HG03139 (cell line): ENCODE measurements at regions not wholly inside any gene's neighbourhood (a gene's known extent, or its start where the extent isn't known, plus 50 kb on each side); places are given as distances from the start of the nearest gene placed in this dataset.
A peak's percentile ranks its signal among the peaks of the same experiment; 100 is the strongest.

Experiments
- ATAC-seq: cut with Tn5 transposase; IDR thresholded peaks from one replicate; pipeline ENCODE4 v1.9.1; 2021; ENCODE audit not compliant: unreplicated experiment

DNA sequence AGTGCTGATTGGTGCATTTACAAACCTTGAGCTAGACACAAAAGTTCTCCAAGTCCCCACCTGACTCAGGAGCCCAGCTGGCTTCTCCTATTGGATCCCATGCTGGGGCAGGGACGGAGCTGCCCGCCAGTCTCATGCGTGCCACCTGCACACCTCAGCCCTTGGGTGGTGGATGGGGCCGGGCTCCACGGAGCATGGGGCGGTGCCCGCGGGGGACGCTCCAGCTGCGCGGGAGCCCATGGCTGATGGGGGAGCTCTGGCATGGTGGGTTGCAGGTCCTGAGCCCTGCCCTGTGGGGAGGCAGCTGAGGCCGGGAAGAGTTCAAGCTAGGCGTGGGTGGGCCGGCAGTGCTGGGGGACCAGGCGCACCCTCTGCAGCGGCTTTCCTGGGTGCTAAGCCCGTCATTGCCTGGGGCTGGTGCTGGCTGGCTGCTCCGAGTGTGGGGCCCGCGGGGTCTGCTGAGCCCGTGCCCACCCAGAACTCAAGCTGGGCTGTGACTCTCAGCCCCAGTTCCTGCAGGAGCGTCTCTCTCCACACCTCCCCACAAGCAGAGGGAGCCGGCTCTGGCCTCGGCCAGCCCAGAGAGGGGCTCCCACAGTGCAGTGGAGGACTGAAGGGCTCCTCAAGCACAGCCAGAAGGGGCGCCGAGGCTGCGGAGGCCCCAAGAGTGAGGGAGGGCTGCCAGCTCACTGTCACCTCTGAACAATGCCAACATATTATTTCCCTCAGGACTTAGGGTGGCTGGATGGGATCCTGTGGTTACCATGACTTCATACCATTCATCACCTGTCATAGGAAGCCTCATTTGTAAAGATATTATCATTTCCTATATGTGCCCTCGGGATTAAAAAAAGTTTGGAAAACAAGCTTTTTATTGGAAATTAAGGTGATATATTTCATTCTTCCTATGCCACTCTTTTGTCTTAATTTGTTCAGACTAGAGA, 688.7 kb downstream of the ETS1 start:
- no peak for ATAC-seq

DNA sequence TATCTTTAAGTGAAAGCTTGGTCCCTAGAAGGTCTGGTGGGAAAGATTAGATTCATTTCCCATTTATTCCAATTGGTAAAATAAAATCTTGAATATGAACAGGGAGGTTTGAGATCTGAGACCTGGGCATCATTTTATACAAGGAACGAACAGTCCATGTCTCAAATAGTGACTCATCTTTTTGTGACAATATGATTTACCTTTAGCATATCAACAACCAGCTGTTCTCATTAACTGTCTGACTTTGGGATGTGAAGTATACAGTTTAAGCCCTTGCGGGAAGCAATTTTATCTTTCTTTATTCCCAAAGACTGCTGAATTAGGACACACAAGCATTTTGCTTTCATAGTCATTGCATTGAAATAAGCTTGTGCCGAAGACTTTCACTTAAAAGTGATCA, 691.6 kb downstream of the ETS1 start:
- ATAC-seq: no peak

DNA sequence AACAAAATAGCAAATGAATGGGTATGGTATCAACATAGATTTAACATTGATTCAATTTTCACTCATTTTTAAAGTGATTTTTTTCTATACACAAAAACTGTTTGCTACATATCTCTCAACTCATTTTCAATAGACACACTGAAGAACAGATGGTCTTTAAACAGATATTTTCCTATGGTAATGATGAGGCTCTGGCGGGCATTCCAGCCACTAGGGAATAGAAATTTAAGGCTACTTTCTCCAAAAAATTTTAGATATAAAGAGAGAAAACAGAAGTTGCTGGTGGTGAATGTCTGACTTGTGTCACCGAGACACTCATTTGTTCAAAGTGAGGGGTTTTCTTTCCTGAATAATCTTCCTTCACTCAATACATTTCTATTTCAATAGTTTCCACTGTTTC, 693.0 kb downstream of the ETS1 start:
- no peak for ATAC-seq

DNA sequence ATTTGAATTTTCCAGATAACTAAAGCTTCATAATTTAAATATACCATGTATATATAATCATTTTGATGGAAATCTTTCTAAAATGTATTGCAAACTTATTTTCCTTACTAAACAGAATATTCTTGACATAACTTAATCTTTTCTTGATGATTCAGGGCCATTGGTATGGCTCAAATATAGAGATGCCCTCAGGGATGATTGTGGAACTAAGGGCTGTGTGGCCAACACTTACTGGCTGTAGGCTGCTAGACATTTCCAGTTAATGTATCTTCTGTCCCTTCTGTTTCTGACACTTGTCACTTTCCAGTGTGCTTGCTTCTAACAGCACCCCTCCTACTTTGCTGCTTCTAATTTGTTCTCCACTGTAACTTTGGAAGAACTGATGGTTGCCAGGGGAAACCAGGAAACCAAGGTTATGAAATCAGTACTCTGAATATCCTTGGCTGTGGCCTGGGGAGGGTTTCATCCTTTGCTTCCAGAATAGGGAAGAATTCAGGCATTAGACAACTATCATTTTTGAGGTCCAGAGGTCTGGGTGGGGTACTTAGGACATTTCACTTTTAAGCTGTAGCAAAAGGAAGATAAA, 697.2 kb downstream of the ETS1 start:
- ATAC-seq: no peak

DNA sequence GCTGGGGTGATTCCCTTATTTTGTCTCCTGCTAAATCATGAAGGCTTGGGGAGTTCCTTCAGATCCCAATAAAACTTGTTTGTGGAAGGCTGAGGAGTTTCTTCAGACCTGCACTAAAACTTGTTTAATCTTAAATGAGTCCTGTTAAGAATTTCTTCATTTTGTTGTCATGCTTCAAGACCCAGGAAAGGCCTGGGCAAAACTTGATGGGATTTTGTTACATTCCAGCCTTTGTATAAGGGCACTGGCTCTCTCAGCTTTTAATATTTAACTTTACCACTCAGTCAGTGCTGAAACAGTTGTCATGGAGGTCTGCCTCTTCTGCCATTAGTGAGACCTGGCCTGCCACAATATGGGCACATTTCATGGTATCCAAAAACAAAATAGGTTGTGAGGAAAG, 699.0 kb downstream of the ETS1 start:
- ATAC-seq: no peak

DNA sequence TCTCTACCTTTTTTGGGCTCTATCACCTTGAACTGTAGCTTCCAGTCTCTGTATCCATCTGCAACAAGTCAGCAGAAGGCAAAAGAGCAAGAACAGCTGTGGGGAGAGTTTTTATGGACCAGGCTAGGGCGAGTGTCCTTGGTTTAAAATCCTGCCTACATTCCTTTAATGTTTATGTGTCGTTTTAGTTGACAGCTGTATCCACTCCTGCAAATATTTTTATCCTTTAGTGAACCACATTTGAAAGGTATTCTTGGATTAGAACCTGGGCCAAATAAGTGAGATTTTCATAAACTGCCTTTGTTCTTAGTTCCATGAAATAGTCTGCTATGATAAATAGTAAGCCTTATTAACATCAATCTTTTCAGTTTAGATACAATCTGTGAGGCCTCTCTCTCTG, 712.2 kb downstream of the ETS1 start:
- no peak for ATAC-seq

DNA sequence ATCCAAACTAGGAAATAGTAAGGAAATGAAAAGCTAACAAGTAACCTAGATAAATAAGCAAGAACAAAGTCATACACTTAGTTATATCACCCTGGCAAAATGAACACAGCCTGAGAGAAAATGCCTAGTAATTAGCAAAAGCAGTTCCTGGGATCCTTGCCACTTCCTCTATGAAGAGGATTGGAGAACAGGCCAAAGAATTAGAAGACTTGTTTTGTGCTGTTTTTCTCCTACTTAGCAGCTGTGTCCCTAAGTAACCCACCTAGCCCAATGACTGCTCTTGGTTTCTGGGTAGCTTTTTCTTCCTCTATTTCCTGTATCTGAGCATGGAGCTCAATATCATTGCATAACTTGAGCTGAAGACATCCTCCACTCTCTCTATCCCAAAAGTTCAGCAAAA, 713.9 kb downstream of the ETS1 start:
- ATAC-seq: no peak

DNA sequence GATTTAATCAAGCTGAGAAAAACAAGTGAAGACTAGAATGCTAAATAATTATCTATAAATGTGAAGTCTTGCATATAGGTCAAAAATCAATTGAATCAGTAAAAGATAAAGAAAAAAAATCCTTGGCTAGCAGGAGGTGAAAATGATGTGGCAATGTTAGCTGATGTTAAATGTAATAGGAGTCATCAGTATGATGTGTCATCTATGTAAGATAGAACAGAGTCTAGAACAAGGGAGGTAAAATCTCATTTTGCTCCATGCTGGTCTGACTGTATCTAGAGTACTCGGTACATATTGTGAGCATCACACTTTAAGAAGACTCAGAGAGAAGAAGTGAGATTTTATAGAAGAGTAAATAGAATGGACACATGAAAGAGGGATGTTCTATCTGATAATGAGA, 721.2 kb downstream of the ETS1 start:
- no peak for ATAC-seq

DNA sequence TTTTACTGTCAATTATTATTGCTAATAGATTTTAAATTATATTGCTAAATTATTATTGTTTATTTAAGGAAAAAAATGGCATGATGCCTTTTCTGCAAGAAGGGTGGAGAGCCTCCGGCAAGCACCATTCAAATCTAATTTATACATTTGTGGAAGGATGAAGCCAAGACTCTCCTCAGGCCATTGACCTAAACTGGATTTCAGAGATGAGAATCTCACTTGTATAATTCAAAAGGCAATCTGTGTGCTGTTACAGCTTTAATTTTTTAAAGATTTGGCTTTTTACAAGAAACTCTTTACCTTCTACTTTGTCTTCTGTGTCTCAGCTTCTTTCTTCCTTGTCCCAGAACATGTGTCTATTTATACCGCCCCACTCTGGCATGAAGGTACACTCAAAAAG, 722.5 kb downstream of the ETS1 start:
- no peak for ATAC-seq

DNA sequence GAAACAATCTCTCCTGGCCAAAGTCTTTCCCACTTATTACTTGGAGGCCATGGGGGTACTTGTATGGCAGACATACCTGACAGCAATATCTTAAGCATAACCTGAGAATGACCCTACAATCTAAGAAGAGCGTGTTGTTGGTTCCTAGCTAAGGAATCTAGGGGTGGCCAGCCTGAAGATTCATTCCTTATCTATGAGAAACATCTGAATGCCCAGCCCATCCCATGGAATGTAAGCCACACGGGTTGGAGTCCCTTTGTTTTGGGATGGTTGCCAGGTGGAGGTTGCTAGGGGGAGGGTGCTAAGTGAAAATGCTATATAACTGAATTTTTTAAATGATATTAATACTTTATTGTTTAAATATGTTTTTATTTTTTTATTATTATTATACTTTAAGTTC, 725.0 kb downstream of the ETS1 start:
- no peak for ATAC-seq

DNA sequence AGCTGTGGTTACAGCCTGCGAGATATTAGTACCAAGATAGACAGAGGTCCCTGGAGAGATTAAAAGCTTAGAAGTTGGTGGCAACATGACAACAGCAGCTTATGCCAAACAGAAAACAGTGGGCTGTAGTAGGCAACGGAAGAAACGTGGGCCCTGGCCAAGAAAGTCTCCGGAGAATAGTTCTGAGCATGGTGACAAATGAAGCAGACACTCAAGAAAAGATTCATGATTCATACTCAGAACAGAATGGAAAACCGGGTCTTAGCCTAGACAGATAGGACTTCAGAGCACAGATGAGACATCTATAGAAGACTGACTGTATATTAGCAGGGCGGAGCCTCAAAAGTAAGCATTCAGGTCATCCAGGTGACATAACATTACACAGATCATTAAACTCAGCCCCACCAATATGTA, 727.4 kb downstream of the ETS1 start:
- ATAC-seq: no peak

DNA sequence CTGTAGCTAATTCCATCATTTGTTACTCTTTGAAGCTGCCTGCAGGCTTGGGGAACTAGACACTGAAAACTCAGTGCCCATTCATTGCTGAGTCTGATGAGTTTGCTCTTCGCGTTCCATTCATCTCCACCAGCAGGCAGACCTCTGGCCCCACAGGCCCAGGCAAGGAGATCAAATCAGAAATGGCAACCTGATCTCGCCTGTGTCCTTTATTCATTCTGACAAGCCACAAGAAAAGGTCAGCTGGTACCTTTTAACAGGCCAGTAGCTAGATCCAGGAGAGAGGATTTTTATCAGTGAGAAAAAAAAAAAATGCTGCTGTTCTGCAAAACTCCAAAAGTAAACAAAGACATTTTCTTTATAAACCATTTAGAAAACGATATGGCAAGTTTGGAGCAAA, 742.5 kb downstream of the ETS1 start:
- no peak for ATAC-seq

DNA sequence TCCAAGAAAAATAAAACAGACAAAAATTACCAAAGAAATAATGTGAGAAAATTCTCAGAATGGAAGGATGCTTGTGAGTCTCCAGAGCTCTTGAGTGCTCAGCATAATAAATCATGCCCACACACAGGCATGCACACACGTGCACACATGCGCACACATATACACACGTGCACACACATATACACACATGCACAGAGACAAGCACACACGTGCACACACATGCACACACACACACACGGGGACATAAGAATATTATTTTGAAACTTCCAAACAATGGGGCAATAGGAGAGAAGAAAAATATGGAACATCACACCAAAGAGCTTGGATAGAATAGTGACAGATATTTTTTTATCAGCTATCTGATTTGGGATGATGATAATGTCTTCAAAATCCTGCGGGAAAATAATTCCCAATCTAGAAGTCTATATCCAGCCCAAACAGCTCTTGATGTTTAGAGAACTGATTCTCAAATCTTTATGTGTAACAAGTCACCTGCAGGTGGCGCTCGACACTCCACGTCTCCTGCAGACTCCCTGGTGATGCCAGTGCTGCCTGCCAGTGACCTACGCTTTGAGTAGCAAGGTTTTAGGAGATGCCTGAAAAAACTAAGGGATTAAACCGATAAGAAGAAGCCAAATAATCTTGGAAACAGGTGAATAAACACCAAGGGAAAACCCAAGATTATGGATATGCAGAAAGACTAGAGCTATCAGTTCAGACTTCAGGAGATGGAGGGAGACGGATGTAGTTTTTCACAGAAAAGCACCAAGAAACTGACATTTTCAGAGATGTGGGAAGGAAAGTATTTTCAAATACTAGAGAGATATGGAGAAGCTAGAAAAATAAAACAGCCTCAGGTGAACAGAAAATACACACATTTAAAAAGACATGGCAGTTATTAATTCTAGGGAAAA, 743.6 kb downstream of the ETS1 start:
- peak; percentile 76 for ATAC-seq

DNA sequence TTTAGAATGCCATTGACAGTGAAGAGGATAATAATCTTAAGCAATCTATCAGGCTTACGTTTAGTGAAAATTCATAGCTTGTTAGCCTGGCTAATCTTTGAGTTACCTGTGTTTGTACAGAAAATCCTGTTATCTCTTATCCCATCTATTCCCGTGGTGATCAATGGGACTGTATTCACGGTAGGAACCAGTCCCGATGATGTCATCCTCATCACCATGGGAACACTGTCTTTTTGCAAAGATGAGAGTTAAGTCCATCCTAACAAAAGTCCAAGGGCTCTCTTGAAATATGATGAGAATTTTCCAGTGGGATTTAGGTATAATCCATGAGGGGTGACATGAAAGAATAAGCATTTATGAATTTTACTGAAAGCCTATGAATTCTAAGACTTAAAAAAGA, 762.2 kb downstream of the ETS1 start:
- no peak for ATAC-seq

DNA sequence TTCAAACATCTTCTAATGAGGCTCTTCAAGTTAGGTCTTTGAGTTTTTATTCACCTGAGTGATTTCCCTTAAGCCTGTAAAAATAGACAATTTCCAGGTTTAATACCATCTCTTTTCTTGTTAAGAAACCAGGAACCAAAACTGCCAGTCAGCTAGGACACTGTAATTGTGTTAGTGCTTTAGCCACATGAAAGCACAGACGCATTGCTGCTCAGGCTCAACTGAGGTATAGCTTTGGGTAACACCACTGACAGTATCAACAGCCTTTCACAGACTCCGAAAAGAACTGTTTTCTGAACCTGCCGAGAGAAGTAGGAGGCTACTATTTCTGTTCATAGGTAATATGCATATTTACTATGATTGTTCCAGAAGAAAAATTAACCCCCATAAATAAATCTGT, 768.7 kb downstream of the ETS1 start:
- ATAC-seq: no peak

DNA sequence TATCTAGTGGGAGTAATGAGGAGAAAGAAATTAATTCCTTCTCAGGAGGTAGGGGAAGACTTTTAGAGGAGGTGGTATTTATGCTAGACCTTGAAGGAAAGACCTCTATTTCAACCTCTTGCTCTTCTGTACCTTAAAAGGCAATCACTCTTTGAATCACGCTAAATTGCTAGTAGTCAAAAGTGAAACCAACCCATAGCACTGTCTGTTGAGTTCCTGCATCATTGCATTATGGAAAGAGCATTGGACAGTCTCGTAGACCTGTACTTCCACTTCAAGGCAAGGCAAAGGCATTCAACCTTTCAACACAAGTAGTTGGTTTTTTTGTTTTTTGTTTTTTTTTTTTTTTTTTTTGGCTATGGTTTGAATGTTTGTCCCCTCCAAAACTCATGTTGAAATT, 770.4 kb downstream of the ETS1 start:
- no peak for ATAC-seq

DNA sequence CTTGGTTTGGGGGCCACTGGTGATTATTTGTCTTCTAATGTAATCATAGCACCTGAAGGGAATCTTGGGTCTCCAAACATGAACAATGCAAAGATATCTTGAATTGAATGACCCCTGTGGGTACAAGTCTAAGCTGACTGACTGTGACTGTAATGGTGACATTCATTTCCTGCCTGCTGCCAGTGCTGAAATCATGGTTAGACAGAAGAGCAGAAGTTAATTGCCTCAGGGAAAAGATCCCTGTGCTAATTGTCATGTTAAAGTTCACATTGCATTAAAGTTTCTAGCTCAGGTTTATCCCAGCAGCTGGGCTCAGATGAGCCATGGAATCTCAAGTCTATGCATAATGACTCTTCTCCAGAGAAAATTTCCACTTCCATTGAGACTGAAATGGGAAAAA, 772.0 kb downstream of the ETS1 start:
- no peak for ATAC-seq

DNA sequence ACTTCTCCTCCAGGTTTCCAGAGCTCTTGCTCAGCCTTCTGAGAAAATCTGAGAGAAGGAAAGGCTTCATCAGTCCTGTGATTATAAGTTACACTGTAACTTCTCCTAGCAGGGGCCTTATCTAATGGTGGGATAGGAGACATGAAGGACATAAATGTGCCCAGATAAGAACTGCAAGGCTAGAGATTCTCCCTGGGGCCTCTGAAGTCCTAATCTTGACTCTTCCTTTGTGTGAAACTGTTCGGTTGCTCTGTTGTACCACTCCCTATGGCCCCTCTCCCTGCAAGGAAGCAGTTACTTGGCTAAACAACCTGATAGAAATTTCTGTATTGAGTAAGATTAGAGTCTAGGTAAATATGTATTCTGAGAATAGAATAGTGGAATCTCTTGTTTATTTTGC, 780.9 kb downstream of the ETS1 start:
- no peak for ATAC-seq

DNA sequence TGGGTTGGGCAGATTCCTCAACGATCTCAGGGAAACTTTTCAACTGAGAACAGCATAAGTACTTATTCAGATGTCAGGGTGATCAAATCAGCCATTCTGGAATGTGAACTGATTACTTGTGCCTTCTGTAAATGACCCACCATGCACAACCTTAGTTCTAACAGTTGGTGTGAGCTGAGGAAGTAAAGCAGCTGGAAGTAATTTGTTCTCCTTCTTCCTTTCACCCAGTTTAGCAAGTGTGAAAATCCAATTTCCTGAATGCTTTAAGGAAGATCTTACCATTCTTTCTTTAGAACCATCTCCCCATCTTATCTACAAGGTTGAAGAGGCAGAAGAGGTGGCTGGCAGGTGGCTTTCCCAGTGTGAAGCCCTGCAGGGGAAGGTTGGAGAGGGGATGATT, 781.6 kb downstream of the ETS1 start:
- no peak for ATAC-seq

DNA sequence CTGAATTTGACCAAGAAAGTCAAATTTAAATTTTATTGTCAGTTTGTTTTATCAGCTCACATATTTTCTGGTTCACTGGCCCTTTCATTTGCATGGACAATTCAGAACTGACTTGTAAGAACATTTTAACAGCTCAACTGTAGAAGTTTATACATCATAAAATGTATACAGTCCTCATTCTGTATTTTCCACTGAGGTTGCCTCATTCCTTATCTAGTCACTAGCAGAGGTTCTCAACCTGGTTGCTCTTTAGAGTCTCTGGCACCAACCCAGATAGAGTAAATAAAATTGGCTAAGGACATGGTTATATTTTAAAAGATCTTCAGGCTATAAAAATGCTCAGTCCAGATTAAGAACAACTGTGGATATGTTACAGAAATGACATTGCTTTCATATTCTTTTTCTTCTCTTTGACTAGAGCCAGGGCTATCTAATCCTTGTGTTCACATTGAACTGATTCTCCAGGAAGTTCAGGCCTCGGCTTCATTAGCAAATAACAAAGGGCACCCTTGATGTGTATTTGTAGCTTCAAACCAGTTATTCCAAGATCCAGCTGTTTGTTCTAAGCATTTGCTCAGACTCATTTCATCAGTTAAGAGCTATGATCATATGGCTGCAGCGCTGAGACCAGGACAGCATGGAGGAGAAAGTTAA, 782.5 kb downstream of the ETS1 start:
- no peak for ATAC-seq

DNA sequence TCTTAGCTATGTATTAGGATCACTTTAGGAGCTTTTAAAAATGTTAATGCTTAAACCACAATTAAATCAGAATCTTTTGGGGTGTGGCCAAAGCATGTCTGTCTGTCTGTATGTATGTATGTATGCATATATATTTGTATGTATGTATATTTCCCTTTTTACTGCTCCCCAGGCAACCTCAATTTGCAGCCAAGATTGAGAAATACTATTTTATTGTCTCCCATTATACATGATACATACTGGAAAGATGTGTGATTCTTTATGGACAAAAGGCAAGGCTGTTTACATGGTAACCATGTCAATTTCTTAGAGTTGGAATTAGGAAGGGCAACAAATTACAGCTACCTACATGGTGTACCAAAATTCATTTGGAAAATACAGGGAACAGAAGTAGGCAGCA, 783.6 kb downstream of the ETS1 start:
- ATAC-seq: no peak
